Testis (tissue), 2 donors: ENCODE measurements at regions not wholly inside any gene's neighbourhood (a gene's known extent, or its start where the extent isn't known, plus 50 kb on each side); places are given as distances from the start of the nearest gene placed in this dataset.

Source experiments
- POLR2A ChIP-seq: fragments of 450-650 bp; IDR thresholded peaks from one replicate; pipeline ENCODE4 v1.6.1; 2017; ENCODE audit warnings: antibody characterized with exemption, mild to moderate bottlenecking, moderate library complexity
- TF ChIP-seq, protein P1 (sequence below), 3 experiments: fragments of 450-650 bp in 2 of 3; fragments of 200-600 bp in 1 of 3; sonication (generic) in 1 of 3; IDR thresholded peaks; one replicate each; pipeline ENCODE4 v1.5.1; 2016 to 2019; ENCODE audit warnings: antibody characterized with exemption in 3 of 3, mild to moderate bottlenecking in 2 of 3, moderate library complexity in 1 of 3

DNA sequence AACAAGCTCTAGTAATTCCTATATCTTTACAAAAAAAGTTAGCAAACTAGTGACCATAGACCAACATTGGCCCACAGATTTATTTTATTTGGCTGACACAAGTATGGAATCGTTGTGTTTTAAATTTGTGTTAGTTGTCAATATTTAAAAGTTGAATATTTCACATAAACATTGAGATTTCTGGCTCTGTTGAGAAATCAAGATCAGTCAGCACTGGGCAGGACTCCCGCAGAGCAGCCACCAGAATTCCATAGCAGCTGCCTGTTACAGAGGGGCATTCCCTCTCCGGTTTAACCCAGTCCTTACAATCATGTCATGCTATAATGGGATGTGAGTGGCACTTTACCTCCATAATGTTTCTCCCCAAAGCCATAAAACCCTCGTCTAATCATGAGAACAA lies 79.2 kb upstream of the NRIP1 start:
- TF ChIP-seq, protein P1, sequence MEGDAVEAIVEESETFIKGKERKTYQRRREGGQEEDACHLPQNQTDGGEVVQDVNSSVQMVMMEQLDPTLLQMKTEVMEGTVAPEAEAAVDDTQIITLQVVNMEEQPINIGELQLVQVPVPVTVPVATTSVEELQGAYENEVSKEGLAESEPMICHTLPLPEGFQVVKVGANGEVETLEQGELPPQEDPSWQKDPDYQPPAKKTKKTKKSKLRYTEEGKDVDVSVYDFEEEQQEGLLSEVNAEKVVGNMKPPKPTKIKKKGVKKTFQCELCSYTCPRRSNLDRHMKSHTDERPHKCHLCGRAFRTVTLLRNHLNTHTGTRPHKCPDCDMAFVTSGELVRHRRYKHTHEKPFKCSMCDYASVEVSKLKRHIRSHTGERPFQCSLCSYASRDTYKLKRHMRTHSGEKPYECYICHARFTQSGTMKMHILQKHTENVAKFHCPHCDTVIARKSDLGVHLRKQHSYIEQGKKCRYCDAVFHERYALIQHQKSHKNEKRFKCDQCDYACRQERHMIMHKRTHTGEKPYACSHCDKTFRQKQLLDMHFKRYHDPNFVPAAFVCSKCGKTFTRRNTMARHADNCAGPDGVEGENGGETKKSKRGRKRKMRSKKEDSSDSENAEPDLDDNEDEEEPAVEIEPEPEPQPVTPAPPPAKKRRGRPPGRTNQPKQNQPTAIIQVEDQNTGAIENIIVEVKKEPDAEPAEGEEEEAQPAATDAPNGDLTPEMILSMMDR (IDR thresholded peaks at IDR 0.05), result no peak
- no peak for TF ChIP-seq POLR2A
